Renal pelvis (tissue), 1 donor: ENCODE measurements at regions not wholly inside any gene's neighbourhood (a gene's known extent, or its start where the extent isn't known, plus 50 kb on each side); places are given as distances from the start of the nearest gene placed in this dataset.

Experiments used
- DNase-seq: peaks from one replicate; pipeline ENCODE4 v3.0.0-alpha.2; 2013

DNA sequence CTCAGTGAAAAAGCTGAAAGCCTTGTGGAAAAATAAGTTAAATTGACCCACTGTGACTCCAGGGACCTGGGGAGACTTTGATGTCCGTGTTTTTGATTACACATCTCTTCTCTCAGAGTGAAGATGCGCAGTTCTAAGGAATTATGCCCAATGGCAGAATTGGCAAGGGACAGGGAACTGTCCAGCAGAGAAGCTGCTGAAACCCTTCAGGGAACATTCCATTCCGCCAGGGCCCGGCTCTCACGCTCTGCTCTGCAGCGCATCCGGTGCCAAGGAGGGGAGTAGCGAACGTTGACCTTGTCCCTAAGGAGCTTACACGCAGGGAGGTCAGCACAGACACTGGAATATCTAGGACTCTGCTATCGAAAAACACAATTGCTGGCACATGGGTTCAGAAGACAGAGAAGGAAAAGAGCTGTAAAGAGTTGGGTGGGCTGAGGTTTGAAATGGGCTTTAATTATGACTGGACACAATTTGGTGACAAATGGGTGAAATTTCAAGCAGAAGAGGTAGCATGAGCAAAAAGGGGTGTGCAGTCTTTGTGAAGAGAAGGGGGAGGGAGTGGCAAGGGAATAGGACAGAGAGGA is 64.5 kb upstream of the B3GAT1 start:
- peak; percentile 73 for DNase-seq

DNA sequence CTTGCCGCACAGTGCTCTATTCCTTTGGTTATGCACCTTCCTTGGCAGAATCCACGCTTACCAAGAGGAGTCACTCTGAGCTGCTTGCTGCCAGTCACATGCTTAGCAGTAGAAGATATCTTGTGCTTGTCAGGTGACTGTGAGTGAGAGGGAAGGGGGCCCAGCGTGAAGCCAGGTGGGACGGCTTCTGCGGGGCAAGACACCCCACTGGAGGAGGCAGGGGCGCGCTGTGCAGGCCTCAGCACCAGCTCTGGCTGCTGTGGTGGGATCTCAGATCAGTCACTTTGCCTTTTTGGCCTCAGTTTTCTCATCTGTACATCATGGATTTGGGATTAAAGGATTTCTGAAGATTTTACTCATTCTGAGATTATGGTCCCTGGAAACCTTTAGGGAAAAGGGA is 63.9 kb upstream of the B3GAT1 start:
- no peak for DNase-seq

- no peak for DNase-seq
Measured at GRCh38 chr11:134474942-134475341, 62.9 kb upstream of the B3GAT1 start.

DNA sequence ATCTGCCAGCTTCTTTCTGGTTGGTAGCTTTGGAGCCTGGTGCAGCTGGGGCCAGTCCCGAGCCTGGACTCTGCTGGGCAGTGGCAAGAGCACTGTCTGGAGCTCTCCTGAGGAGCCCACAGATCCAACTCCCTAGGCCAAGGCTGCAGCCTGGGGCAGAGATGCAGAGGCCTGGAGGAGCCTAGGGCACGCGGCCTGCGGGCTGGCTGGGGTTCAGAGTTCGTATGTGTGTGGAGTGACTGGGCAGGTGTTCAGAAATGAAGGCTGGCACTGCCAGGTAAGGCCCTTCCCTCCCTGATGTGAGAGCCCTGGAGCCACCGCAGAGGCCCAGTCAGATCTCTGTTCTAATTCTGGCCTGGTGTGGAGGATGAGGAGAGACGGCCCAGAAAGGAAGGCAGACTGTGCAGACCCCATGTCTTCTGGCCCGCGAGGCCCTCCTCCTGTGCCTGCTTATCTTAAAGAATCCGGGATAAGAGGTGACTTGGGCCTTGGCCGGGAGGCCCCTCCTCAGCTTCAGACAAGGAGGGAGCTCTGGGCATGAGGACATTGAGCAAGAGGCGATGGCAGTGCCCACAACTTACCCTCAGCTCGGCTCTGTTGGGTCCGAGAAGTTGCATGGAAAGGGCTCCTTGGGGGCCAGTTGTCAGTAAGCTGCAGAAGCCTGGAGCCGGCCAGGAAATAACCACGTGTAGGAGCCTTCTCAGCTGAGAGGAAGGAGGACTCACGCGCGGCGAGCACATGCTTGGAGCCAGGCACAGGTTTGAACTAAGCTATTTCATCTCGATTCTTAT is 62.2 kb upstream of the B3GAT1 start:
- DNase-seq: no peak

DNA sequence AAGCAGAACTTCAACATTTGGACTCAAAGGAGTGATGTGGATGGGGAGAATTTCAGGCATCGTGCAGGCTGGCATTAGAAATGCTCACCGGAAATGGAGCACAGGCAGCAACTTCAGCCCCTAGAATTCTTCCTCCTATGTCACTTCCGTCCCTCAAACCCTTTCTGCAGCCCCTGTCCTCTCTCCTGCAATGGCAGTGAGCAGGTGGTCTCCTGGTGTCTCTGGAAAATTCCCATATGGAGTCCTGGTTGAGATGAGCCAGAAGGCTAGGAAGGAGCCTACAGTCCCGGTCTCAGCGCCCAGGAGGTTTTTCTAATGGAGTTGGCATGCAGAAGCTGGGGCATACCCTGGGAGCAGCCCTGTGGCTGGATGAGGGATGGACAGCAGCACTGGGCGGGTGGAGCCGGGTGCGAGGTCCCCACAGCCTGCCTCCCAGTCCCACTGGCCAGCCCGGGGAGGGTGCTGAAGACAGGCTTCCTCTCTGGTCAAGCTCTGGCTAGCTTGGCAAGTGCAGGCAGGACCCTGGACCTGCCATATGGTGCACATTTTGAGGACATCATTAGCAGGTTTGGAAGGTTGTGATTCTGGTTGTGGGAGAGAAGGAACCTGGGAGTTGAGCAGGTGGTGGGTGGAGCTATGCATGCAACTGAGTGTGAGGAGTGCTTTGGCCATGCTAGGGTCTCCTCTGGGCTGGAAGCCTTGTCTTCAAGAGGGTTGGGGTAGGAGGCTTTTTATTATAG is 59.8 kb upstream of the B3GAT1 start:
- no peak for DNase-seq

GRCh38 chr11:134471087-134471715 is 59.2 kb upstream of the B3GAT1 start:
- DNase-seq: no peak

GRCh38 chr11:134470238-134470637 is 58.2 kb upstream of the B3GAT1 start:
- no peak for DNase-seq

- DNase-seq: no peak
Measured at GRCh38 chr11:134469627-134470026, 57.6 kb upstream of the B3GAT1 start.

GRCh38 chr11:134468796-134469195 is 56.8 kb upstream of the B3GAT1 start:
- no peak for DNase-seq

GRCh38 chr11:134468081-134468668 is 56.1 kb upstream of the B3GAT1 start:
- no peak for DNase-seq

DNA sequence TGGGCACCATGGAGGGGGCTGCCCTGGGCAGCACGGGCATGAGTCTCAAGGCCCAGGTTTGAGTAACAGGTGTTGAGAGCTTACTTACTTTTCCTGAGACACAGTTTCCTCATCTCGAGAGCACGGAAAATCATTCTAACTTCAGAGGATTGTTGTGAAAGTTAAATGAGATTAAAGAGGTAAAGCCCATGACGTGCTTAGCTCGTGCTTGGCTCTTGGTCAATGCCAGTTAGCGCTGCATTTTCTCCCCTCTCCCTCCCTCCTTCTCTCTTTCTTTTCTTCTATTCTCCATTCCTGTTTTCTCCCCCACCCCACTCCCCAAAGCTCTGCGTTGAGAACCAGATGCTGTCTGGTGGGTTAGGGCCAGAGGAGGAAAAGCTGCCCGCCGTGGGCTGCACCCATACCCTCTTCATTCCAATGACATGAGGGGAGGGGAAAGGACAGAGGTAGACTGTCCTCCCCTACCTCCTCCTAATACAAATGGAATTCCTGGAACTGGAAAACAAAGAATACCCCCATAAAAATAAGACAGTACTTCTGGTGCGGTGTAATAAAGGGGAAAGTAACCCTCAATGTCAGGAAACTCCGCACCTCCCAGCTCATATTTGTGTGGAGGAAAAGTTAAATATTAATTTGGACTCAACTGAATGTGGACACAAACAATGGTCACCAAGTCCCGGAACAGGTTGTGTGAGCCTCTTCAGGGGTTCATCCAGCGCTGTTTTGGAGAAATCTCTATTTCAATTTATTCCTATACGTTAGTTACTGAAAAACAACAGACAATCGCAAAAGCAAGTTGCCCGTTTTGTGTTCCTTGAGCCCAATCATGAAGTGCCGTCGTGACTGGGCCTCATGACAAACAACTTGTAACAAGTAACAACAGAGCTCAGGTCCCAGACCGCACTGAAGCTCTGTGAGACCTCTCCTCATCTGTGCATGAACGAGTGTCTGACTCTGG is 54.8 kb upstream of the B3GAT1 start:
- no peak for DNase-seq

GRCh38 chr11:134466156-134466555 is 54.1 kb upstream of the B3GAT1 start:
- DNase-seq: no peak

GRCh38 chr11:134464981-134465730 is 53.1 kb upstream of the B3GAT1 start:
- peak; percentile 27 for DNase-seq

GRCh38 chr11:134464196-134464595 is 52.2 kb upstream of the B3GAT1 start:
- DNase-seq: no peak

DNA sequence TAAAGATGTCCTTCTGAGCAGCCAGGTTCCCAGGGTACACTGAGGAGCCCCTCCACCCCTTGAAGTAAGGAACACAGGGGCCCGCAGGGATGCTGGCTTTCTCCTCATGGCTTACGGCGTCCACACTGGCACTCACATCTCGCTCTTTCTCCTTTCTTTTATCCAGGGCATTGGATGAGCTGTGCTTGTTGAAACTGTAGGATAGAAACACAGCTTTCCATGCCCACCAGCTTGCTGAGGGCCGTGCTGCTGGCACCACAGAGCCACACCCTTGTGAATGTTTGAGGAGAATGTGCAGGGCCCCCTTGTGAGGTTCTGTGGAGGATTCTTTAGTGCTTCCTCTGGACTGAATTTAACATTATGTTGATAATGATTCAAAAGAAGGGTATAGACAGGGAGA is 51.7 kb upstream of the B3GAT1 start:
- no peak for DNase-seq
